Thyroid gland (tissue), 4 donors: ENCODE measurements at regions not wholly inside any gene's neighbourhood (a gene's known extent, or its start where the extent isn't known, plus 50 kb on each side); places are given as distances from the start of the nearest gene placed in this dataset.

Experiments
- DNase-seq, 2 donors: peaks; one replicate each; pipeline ENCODE4 v3.0.0-alpha.2; 2019
- H3K27ac ChIP-seq, 3 donors: fragments of 200-600 bp; sonication (generic); 1 replicate in 2 of 3; 2 replicates in 1 of 3; pipeline ENCODE4 v1.5.1; 2016 to 2019; ENCODE audit warnings: mild to moderate bottlenecking in 1 of 3, moderate library complexity in 1 of 3
- H3K27me3 ChIP-seq: fragments of 200-600 bp; sonication (generic); one replicate; pipeline ENCODE4 v1.5.1; 2019
- H3K36me3 ChIP-seq, 2 donors: fragments of 200-600 bp; sonication (generic); one replicate each; pipeline ENCODE4 v1.5.1; 2016 to 2019
- H3K4me1 ChIP-seq, 2 donors: fragments of 200-600 bp; sonication (generic); one replicate each; pipeline ENCODE4 v1.5.1; 2017 to 2019
- H3K4me3 ChIP-seq, 3 donors: fragments of 200-600 bp; sonication (generic); replicated peaks in 1 of 3; 1 replicate in 2 of 3; 2 replicates in 1 of 3; pipeline ENCODE4 v1.5.1; 2016; ENCODE audit warnings: mild to moderate bottlenecking in 1 of 3
- H3K9me3 ChIP-seq: fragments of 200-600 bp; sonication (generic); one replicate; pipeline ENCODE4 v1.5.1; 2017
- POLR2A ChIP-seq, 2 donors: fragments of 450-650 bp; IDR thresholded peaks; one replicate each; pipeline ENCODE4 v1.6.1; 2017; ENCODE audit warnings: antibody characterized with exemption in 2 of 2, mild to moderate bottlenecking in 2 of 2, moderate library complexity in 1 of 2
- WGBS, 2 donors: methylation state at CpG; one replicate each; pipeline ENCODE4 v1.1.5; 2017; 5-methylcytosine and 5-hydroxymethylcytosine counted together
- intact Hi-C: fragments of 100-400 bp; cut with DNase I; formaldehyde crosslinking; loops from one replicate; pipeline ENCODE4 v1.15.1; 2023
- TF ChIP-seq, protein P1 (sequence below), 6 experiments: fragments of 200-600 bp in 3 of 6; fragments of 450-650 bp in 3 of 6; sonication (generic) in 3 of 6; IDR thresholded peaks; one replicate each; pipeline ENCODE4 v1.5.1; 2016 to 2019; ENCODE audit warnings: antibody characterized with exemption in 6 of 6, mild to moderate bottlenecking in 2 of 6, inconsistent platforms in 1 of 6, moderate library complexity in 1 of 6

DNA sequence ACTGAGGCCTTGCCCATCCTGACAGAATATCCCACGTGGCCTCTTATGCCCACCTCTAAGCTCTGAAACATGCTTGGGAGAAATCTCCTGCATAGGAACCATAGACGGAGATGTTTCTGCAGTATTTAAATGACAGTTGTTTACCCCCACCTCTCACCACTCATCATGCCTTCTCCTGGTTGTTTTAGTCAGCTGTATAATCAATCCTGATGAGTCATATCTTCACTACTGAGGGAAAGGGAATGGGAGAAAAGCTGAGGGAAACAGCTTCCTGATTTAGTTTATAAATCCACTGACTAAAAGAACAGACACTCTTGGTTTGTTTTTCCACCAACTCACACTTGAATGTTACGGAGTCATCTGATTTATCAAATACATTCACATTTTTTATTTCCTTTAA, 113.2 kb upstream of the TENT5A start:
- H3K36me3 ChIP-seq, result no peaks in the 10 kb centered on the region
- H3K9me3 ChIP-seq, result no peaks in the 10 kb centered on the region
- no peaks in the 10 kb centered on the region for H3K4me1 ChIP-seq
- H3K27ac ChIP-seq, result no peak overlapping the region
- H3K4me3 ChIP-seq, result no peak overlapping the region
- no peak for TF ChIP-seq POLR2A (IDR thresholded peaks at IDR 0.05)
- TF ChIP-seq, protein P1, sequence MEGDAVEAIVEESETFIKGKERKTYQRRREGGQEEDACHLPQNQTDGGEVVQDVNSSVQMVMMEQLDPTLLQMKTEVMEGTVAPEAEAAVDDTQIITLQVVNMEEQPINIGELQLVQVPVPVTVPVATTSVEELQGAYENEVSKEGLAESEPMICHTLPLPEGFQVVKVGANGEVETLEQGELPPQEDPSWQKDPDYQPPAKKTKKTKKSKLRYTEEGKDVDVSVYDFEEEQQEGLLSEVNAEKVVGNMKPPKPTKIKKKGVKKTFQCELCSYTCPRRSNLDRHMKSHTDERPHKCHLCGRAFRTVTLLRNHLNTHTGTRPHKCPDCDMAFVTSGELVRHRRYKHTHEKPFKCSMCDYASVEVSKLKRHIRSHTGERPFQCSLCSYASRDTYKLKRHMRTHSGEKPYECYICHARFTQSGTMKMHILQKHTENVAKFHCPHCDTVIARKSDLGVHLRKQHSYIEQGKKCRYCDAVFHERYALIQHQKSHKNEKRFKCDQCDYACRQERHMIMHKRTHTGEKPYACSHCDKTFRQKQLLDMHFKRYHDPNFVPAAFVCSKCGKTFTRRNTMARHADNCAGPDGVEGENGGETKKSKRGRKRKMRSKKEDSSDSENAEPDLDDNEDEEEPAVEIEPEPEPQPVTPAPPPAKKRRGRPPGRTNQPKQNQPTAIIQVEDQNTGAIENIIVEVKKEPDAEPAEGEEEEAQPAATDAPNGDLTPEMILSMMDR (IDR thresholded peaks at IDR 0.05), result no peak
- 56 to 76% methylated on average over 3 of the region's 3 CpGs for WGBS, 2 donors
- intact Hi-C loops, result no loop called here
- DNase-seq, result no peak
- H3K27me3 ChIP-seq, result no peaks in the 10 kb centered on the region

GRCh38 chr6:81864124-81864523, 111.6 kb upstream of the TENT5A start:
- Histone ChIP-seq H3K27me3 (no peaks in the 10 kb centered on the region), H3K4me1 (peaks cover 0 to 5% of the 10 kb centered on the region in 2 donors), H3K9me3 (no peaks in the 10 kb centered on the region), H3K4me3 (no peak overlapping the region), H3K27ac (no peak overlapping the region), H3K36me3 (no peaks in the 10 kb centered on the region)
- no peak for TF ChIP-seq POLR2A (IDR thresholded peaks at IDR 0.05)
- TF ChIP-seq, protein P1 (IDR thresholded peaks at IDR 0.05), result no peak
- 69 to 80% methylated on average over 2 of the region's 2 CpGs for WGBS, 2 donors
- intact Hi-C loops, result no loop called here
- no peak for DNase-seq

DNA sequence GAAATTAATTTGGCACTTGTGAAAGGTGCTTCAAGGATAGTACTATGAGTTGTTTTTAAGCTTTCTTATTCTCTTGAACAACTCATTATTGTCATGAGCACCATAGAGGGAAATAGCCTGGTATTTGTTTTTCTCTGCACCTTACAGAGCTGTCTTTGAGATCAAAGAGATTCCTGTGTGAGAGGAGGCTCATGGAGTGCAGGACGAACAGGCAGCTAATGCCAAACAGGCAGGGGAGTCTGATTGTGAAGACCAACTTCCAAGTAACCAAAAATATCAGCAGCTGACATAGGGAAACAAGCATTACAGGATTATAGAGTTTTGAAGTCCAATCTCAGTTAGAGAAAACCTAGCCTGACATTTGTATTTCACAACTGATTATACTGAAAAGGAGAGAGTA, 110.6 kb upstream of the TENT5A start:
- intact Hi-C loops, result no loop called here
- H3K4me1 ChIP-seq, result peaks cover 0 to 5% of the 10 kb centered on the region in 2 donors
- no peak overlapping the region for H3K27ac ChIP-seq
- no peak for TF ChIP-seq POLR2A (IDR thresholded peaks at IDR 0.05)
- TF ChIP-seq, protein P1 (IDR thresholded peaks at IDR 0.05), result no peak
- H3K4me3 ChIP-seq, result no peak overlapping the region
- H3K36me3 ChIP-seq, result no peaks in the 10 kb centered on the region
- no peaks in the 10 kb centered on the region for H3K27me3 ChIP-seq
- H3K9me3 ChIP-seq, result no peaks in the 10 kb centered on the region
- no peak for DNase-seq
- 23 to 52% methylated on average over 1 of the region's 1 CpG for WGBS, 2 donors

DNA sequence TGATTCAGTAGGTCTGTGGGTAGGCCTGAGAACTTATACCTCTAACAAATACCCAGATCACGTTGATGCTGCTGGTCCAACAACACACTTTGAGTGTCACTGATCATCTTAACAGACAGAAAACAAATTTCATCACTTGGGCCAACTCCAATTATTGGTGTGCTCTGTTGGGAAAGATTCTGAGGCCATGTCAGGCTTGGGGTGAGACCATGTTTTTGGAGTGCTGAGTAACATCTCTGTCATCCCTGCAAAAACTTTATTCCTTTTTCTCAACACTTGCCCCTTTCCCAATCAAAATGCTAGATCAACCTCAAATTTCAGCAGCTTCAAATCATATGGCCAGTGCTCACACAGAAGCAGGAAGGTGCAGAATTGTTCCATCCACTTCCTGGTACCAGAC, 108.8 kb upstream of the TENT5A start:
- no peaks in the 10 kb centered on the region for H3K9me3 ChIP-seq

DNA sequence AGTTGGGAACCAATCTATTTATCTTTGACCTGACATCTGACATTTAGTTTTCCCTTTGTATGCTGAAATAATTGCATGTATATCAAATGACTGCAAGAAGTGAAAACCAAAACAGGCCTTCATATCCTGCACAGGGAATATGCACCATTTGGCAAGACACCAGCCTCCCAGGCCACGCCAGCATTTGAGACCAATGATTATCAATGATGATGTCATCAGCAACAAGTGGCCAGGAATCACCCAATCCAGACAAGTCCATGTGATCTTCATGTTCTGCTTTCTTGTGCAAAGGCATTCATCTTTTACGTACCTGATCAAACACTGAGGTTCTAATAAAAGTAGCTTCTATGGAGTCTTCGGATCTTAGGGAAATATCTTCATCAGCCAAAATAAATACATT, 107.4 kb upstream of the TENT5A start:
- DNase-seq, result no peak
- Histone ChIP-seq H3K36me3 (no peaks in the 10 kb centered on the region), H3K9me3 (no peaks in the 10 kb centered on the region), H3K4me3 (no peak overlapping the region), H3K4me1 (peaks cover 0 to 5% of the 10 kb centered on the region in 2 donors), H3K27me3 (no peaks in the 10 kb centered on the region), H3K27ac (no peak overlapping the region)
- 61 to 73% methylated on average over 3 of the region's 3 CpGs for WGBS, 2 donors
- intact Hi-C loops, result no loop called here
- no peak for TF ChIP-seq POLR2A (IDR thresholded peaks at IDR 0.05)
- TF ChIP-seq, protein P1 (IDR thresholded peaks at IDR 0.05), result no peak

More for the DNA sequence above, 108.8 kb upstream of the TENT5A start:
- intact Hi-C loops, result no loop called here
- Histone ChIP-seq H3K4me3 (no peak overlapping the region), H3K4me1 (peaks cover 0 to 5% of the 10 kb centered on the region in 2 donors), H3K36me3 (no peaks in the 10 kb centered on the region), H3K27me3 (no peaks in the 10 kb centered on the region), H3K27ac (no peak overlapping the region)
- TF ChIP-seq, protein P1 (IDR thresholded peaks at IDR 0.05), result no peak
- TF ChIP-seq POLR2A (IDR thresholded peaks at IDR 0.05), result no peak
- 77 to 93% methylated on average over 1 of the region's 1 CpG for WGBS, 2 donors
- DNase-seq, result no peak
